Fibroblast of skin of right biceps (primary cell): ENCODE measurements at regions not wholly inside any gene's neighbourhood (a gene's known extent, or its start where the extent isn't known, plus 50 kb on each side); places are given as distances from the start of the nearest gene placed in this dataset.
A peak's percentile ranks its signal among the peaks of the same experiment; 100 is the strongest.

Source experiments
- DNase-seq: peaks from one replicate; pipeline ENCODE4 v3.0.0-alpha.2; 2013

- no peak for DNase-seq
Measured at GRCh38 chr6:71399279-71399678, 110.7 kb downstream of the OGFRL1 start.

- DNase-seq = peak; percentile 45
Measured at GRCh38 chr6:71400852-71401251, 112.2 kb downstream of the OGFRL1 start.

- no peak for DNase-seq
Measured at GRCh38 chr6:71402096-71402495, 113.5 kb downstream of the OGFRL1 start.

GRCh38 chr6:71403422-71404134 is 115.0 kb downstream of the OGFRL1 start:
- no peak for DNase-seq

DNA sequence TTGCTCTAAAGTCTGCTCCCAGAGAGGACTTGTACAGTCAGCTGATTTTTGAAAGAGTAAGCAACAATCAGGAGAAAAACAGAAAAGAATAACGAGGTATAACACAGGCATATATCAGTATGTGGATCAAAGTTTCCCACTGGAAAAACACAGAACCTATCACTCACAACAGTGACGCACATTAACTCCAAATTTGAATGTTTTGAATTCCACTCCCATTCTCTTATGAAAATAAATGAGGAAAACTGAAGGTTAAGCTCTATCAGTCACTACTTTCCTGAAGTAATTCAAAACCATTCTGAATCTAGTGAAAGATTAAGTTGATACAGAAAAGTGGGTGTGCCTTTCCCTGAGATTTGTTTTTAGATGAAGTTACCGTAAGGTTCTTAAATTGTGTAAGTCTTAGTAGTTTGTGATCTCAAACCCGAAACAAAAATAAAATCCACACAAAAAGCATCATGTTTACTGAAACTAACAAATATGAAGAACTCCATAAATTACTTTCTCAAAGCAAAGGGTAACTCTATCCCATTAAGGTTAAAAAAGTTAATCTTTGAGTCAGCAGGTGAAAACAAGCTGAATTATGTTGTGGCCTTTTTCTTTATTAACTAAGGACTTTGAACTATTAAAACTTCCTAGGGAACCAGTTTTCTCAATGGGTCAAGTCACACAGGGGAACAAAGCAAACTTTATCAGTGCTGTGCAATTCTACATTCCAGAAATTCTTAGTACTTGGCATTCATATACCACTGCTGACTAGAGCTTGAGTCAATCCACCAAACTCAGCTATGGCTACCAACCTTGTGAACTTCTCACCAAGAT is 115.7 kb downstream of the OGFRL1 start:
- peak; percentile 78 for DNase-seq

GRCh38 chr6:71404967-71405278 is 116.3 kb downstream of the OGFRL1 start:
- no peak for DNase-seq

- no peak for DNase-seq
Measured at GRCh38 chr6:71405416-71405815, 116.8 kb downstream of the OGFRL1 start.

DNA sequence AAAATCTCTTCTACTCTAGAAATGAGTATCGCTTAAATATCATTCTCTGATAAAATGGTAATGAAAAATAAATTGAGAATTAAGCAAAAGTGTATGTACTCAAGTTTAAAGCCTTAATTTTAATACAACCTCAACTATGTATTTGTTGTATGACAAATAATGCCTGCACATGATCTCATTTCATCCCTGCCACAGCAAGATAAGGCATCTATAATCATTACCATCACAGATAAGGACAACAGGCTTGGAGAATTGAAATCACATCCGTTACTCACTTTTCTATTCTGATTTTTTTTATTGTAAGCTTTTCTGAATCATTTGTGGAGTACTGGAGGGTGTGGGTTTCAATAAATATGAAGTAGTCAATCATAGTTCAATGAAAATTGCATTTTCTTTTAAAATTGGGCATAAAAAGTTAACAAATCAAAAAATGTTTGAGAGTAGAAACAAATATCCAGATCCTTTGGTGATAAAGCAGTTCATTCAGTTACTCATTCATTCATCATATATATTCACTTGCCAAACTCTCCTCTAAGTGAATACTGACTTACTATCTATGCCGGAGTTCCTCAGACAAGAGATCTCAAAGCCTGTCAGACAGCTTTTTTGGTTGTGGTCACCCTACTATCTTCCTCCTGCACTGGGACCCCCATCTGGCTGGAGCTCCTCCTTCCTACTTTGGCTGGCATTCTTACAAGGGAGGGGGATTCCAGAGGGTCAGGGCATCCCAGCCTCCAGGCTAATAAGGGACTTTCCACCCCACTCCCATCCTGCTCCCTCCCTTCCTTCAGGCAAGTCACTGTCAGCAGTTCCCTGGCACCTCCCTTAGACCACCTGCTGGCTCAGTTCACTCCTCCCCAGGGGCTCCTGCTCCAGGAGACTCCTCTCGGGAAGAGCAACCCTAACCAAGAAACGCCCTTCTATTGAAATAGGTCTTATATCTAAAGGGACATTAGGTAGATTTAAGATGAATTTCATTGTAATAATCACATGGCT is 118.6 kb downstream of the OGFRL1 start:
- no peak for DNase-seq

DNA sequence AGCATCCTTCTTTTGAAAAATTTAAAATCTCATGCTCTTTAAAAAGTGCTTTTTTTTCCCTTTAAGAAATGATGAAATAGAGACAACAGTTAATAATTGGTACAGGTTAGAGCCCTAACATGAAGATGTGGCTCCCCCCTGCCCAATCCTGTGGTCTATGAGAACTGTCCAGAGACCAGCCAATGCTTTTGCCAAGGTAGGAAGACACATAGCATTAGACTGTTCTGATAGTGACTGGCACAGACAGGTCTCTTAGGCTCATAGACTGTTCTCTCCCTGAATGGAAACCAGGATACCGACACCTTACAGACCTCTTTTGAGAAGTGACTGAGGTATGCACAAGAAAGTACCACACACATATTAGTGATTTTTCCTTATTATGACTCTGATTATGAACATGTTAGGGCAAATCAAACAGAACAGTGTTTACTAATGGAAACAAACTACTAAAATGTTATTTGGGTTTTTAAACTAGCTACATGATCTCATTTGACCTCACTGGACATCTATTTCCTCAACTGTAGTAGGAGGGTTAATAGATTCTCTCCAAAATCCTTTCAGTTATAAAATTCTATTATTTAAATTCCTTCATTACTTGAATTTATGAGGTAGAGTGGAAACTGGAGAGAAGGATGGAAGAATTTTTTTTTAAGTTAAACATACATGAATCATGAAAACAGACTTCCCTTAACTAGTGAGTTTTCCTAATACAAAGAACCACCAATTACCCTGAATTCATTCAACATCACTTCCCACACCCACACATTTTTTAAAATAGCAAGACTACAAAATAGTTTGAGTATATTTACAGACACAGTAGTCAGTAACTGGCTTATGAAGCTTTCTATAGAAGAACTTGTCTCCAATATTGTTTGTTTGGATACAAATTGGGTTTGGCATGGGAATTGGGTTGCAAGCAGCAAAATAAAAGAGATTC is 120.4 kb downstream of the OGFRL1 start:
- DNase-seq = no peak

GRCh38 chr6:71410164-71410566 is 121.6 kb downstream of the OGFRL1 start:
- no peak for DNase-seq

DNA sequence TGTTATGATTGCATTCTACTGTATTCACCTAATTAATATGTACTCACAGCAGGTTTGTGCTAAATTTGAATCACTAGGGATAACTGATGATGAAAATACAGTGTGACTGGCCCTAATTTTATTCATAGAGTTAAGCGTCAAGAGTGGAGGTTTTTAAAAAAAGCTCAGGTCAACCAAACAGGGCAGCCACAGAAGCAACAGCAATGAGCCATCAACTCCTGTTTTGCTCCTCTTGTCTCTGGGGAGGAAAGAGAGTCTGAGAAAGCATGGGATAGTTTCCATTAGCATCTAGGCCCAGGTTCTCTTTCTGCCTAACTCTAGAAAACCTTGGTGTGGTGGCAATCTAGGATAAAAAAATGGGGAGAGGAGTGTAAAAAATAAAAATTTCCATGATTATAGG is 122.1 kb downstream of the OGFRL1 start:
- DNase-seq = no peak

DNA sequence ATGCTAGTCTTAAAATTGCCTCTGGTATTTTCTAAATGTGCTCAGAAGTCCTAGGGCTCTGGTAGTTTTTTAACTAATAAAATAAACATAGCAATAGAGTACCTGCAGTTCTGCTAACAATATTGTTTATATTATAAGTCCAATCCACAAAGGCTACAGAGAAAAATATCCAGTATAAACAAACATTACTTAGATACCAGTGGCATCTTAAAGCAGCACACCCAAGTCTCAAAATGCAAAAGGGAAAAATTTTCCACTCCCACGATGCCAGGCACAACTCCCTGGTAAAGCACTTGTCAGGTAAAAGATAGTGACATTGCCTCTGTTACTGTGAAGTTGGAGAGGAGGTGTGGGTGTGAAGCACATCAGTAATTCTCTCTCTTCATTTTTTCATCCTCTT is 123.3 kb downstream of the OGFRL1 start:
- no peak for DNase-seq

GRCh38 chr6:71412559-71413140 is 124.0 kb downstream of the OGFRL1 start:
- DNase-seq = no peak

- DNase-seq = no peak
Measured at GRCh38 chr6:71414486-71414885, 125.9 kb downstream of the OGFRL1 start.

DNA sequence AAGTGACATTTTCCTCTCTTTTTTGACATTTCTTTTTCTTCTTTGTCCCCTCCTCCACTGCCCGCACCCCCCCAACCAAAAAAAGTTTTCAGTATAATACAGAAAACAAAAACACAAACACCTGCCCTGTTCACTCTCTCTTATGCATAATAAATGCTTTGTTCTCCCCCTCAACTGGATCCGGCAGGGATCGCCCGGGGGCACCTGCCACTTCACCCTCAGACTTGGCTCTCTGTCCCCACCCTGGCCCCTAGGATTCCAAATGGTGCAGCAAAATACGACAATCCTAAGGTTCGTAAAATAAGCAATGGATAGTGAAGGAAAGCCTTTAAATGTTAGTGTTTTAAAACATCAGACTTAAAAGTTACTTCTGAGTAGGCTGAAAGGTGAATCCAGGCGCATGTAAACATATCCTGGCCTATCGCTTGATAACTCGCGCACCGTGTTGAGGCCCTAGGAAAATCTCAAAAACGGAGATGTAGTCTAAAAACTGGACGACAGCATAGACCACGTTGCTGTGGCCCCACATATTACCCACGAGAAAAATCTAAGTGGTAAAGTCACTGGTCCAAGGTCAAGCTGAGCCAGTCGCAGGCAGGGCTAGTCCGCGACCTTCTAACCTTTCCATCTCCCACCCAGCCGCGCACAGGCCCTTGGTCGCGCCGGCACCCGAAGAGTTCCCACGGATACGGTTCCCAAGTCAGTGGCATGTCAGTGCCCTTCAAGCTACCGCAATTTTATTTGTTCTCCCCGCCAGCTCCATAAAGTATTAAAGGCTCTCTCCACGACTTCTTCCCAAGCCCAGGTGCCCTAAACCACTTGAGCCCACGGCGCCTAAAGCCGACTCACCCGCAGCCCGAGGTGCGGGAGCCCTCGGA is 130.8 kb downstream of the OGFRL1 start:
- no peak for DNase-seq

- DNase-seq = peak; percentile 47
Measured at GRCh38 chr6:71420095-71420692, 131.6 kb downstream of the OGFRL1 start.

DNA sequence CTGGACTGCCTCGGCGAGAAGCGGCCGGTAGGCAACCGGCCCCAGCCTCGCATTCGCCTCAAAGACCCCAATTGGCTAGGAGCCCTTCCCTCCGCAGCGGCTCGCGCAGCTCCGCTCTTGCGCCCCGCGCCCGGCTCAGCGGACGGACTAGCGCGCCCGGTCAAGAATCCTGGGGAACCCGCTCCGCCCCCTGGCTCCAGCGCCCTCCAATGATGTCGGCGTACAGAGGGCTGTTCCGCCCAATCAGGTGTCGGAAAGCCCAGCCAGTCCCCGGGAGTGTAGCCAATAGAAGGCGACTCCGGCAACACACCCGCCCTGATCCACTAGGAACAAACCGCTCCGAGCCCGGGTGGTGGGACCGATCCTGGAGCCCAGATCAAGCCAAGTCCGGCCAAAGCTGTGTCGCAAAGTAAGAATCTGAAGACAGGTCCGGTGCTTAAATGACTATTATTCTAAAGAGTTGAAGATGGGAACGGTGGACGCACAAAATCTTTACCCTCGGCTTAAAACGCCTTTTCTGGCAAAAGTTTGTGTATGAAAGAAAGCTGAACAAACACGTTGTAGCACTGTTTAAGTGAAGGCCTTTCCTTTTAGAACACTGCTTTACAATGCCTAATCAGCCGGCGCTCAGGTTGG is 132.2 kb downstream of the OGFRL1 start:
- peak; percentile 94 for DNase-seq

- DNase-seq = no peak
Measured at GRCh38 chr6:71421611-71422010, 133.0 kb downstream of the OGFRL1 start.

DNA sequence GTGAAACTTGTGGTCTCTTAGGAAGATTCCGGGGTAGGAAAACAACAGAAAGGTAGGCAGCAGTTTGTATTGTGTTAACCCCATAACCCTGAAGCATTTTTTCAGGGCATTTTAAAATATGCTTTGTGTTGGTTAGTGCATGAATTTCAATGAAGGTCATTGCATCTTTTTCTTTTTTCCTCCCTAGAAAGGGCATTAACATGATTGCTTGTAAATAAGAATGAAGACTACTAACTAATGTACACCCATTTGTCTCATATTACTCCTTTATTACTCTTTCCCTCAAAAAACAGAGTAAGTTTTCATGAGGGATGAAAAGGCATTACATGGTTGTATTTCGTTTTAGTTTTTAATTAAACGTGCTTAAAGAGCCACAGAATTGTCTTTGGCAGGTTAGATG is 141.4 kb downstream of the OGFRL1 start:
- DNase-seq = no peak

- DNase-seq = no peak
Measured at GRCh38 chr6:71433441-71433840, 144.8 kb downstream of the OGFRL1 start.
